ENCODE measurements at regions not wholly inside any gene's neighbourhood (a gene's known extent, or its start where the extent isn't known, plus 50 kb on each side); places are given as distances from the start of the nearest gene placed in this dataset.

DNA sequence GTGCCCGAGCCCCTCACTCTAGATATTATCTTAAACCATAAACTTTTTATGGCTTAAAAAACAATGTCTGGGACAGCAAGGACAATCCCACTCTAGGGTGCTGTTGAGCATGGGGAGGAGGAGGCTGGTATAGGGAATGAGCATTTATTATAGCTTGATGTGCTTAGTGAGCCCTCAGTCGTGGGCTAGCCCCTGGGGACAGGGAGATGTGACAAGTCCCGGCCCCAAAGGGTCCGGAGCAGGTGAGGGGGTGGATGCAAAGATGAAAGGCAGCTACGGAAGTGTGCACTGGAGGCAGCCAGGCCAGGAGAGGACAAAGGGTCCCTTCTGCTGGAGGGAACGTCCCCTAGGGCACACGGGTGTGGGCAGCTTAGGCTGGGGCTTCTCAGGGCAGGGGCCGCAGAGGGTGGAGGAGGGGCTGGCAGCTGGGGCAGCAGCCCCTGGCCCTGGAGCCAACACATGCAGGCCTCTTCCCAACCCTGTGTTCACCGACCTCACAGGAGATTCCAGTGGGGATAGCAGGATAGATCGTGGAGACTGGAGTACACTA, 106.3 kb upstream of the GPC1 start:
- TF ChIP-seq CTCF (IDR thresholded peaks at IDR 0.05; ENCODE audit: unreplicated experiment in 3 of 3) = no peak
- Mint-ChIP-seq H3K4me1 (peaks cover 6% of the 10 kb centered on the region), H3K9me3 (peaks cover 7% of the 10 kb centered on the region), H3K27me3 (ENCODE audit: low read depth) (peaks cover 22% of the 10 kb centered on the region), H3K27ac (no peak overlapping the region), H3K36me3 (ENCODE audit: low read depth) (no peaks in the 10 kb centered on the region), H3K4me3 (no peak overlapping the region)

DNA sequence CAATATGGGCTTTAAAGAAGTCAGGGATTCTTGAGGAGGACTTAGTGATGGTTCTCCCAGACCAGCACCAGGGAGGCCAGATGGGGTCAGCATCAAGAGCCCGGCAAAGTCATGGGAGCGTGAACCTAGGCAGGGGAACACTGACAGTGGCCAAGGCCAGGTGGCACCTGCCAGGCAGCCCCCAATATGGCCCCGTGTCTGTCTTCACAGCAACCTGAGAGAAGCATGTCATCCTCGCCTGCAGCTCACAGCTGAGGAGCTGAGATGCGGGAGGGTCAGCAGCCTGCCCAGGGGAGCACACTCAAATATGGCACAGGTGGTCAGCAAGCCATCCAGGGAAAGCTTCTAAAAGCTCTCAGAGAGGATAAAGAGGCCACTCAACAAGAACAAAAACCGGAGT, 105.7 kb upstream of the GPC1 start:
- Mint-ChIP-seq H3K36me3 (ENCODE audit: low read depth) (no peaks in the 10 kb centered on the region), H3K4me3 (no peak overlapping the region), H3K4me1 (peaks cover 6% of the 10 kb centered on the region), H3K9me3 (peaks cover 7% of the 10 kb centered on the region), H3K27ac (no peak overlapping the region), H3K27me3 (ENCODE audit: low read depth) (peaks cover 25% of the 10 kb centered on the region)
- TF ChIP-seq CTCF (IDR thresholded peaks at IDR 0.05; ENCODE audit: unreplicated experiment in 3 of 3) = no peak

DNA sequence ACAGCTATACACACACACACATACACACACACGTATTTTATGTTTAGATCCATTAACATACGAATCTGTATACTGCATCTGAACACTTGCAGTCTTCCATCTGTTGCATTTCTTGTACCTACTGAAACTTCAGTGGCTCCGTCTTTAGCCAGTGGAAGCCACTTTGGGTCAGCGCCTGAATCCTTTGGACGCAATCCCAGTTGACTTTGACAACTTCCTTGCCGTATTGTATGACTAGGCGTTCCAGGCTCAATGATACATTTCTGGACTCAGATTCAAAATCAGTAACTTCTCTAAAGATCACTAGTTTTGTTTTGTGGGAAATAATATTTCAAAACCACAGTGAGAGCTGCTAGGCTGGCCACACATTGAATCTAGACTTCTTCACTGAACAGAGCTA, 101.5 kb upstream of the GPC1 start:
- peaks cover 9% of the 10 kb centered on the region for H3K9me3 Mint-ChIP-seq
- no peak overlapping the region for H3K4me3 Mint-ChIP-seq
- TF ChIP-seq CTCF (IDR thresholded peaks at IDR 0.05; ENCODE audit: unreplicated experiment in 3 of 3) = no peak
- H3K27ac Mint-ChIP-seq = no peak overlapping the region
- H3K36me3 Mint-ChIP-seq (ENCODE audit: low read depth) = no peaks in the 10 kb centered on the region
- H3K4me1 Mint-ChIP-seq = peaks cover 5% of the 10 kb centered on the region
- peaks cover 26% of the 10 kb centered on the region for H3K27me3 Mint-ChIP-seq (ENCODE audit: low read depth)

GRCh38 chr2:240335061-240335460, 100.4 kb upstream of the GPC1 start:
- Mint-ChIP-seq H3K27ac (no peak overlapping the region), H3K27me3 (ENCODE audit: low read depth) (peaks cover 28% of the 10 kb centered on the region), H3K4me3 (no peak overlapping the region), H3K9me3 (peaks cover 7% of the 10 kb centered on the region), H3K36me3 (ENCODE audit: low read depth) (no peaks in the 10 kb centered on the region), H3K4me1 (peaks cover 5% of the 10 kb centered on the region)
- no peak for TF ChIP-seq CTCF (IDR thresholded peaks at IDR 0.05; ENCODE audit: unreplicated experiment in 3 of 3)

GRCh38 chr2:240336820-240337427, 98.5 kb upstream of the GPC1 start:
- peaks cover 5% of the 10 kb centered on the region for H3K9me3 Mint-ChIP-seq
- H3K36me3 Mint-ChIP-seq (ENCODE audit: low read depth) = no peaks in the 10 kb centered on the region
- no peak overlapping the region for H3K4me3 Mint-ChIP-seq
- peaks cover 5% of the 10 kb centered on the region for H3K4me1 Mint-ChIP-seq
- no peak for TF ChIP-seq CTCF (IDR thresholded peaks at IDR 0.05; ENCODE audit: unreplicated experiment in 3 of 3)
- no peak overlapping the region for H3K27ac Mint-ChIP-seq
- peaks cover 24% of the 10 kb centered on the region for H3K27me3 Mint-ChIP-seq (ENCODE audit: low read depth)

DNA sequence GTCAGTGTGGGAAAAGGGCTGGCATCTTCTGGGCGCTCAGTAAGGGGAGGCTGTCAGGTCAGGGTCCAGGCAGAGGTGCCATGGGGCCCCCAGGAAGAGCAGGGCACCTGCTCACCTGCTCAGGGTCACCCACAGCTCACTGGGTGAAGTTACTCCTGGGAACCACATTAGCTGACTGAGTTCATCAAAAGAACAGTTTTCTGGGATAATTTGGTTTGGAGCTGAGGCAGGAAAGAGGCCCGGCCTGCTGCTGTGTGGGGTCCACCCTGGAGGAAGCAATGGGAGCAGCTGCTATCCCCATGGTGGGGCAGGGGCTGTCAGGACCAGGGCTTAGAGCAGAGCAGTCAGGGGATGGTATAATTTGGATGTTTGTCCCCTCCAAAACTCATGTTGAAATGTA, 97.2 kb upstream of the GPC1 start:
- TF ChIP-seq CTCF (IDR thresholded peaks at IDR 0.05; ENCODE audit: unreplicated experiment in 3 of 3) = no peak
- H3K4me3 Mint-ChIP-seq = no peak overlapping the region
- H3K36me3 Mint-ChIP-seq (ENCODE audit: low read depth) = no peaks in the 10 kb centered on the region
- no peak overlapping the region for H3K27ac Mint-ChIP-seq
- H3K9me3 Mint-ChIP-seq = peaks cover 9% of the 10 kb centered on the region
- peaks cover 5% of the 10 kb centered on the region for H3K4me1 Mint-ChIP-seq
- H3K27me3 Mint-ChIP-seq (ENCODE audit: low read depth) = peaks cover 22% of the 10 kb centered on the region
